HEK293 (cell line): ENCODE measurements at regions not wholly inside any gene's neighbourhood (a gene's known extent, or its start where the extent isn't known, plus 50 kb on each side); places are given as distances from the start of the nearest gene placed in this dataset.

Source experiments
- CTCF ChIA-PET: fragments of 350-600 bp; formaldehyde crosslinking; extraction: SDS; loops from one replicate; lab custom pipeline; 2021; ENCODE audit warnings: antibody characterized with exemption; lab: Yijun Ruan, JAX
- POLR2A ChIA-PET: fragments of 300-600 bp; formaldehyde crosslinking; extraction: SDS; loops from one replicate; lab custom pipeline; 2020; ENCODE audit warnings: antibody characterized with exemption, inconsistent platforms; lab: Yijun Ruan, JAX
- H3K27ac ChIP-seq: fragments of 200-500 bp; sonication (Bioruptor generic); 2 replicates; pipeline ENCODE4 v1.5.1; 2014; ENCODE audit warnings: low read depth, low read length, control low read depth, inconsistent platforms; ENCODE audit errors: extremely low read depth
- H3K36me3 ChIP-seq, 2 experiments: fragments of 200-500 bp in 1 of 2; sonication (Bioruptor generic) in 1 of 2; 1 replicate in 1 of 2; 2 replicates in 1 of 2; pipeline ENCODE4 v1.5.1; 2014 to 2017; ENCODE audit warnings: inconsistent platforms in 2 of 2, low read length in 2 of 2; ENCODE audit not compliant: control insufficient read depth in 2 of 2, insufficient read depth in 1 of 2
- H3K4me1 ChIP-seq: fragments of 200-500 bp; sonication (Bioruptor generic); 2 replicates; pipeline ENCODE4 v1.5.1; 2014; ENCODE audit warnings: mild to moderate bottlenecking, low read length, inconsistent platforms; ENCODE audit not compliant: control insufficient read depth, insufficient read depth
- H3K4me3 ChIP-seq: 2 replicates; pipeline ENCODE4 v1.5.1; 2011; ENCODE audit warnings: low read depth, mild to moderate bottlenecking, control low read depth, low read length, moderate library complexity
- H3K9me3 ChIP-seq: fragments of 200-500 bp; sonication (Bioruptor generic); 2 replicates; pipeline ENCODE4 v1.5.1; 2014; ENCODE audit warnings: low read depth, low read length, inconsistent platforms; ENCODE audit not compliant: control insufficient read depth, insufficient read depth
- BCL6B ChIP-seq: fragments of 450-650 bp; formaldehyde crosslinking; IDR thresholded peaks from 2 replicates; pipeline ENCODE4 v1.5.1; 2017; ENCODE audit warnings: missing biosample characterization, missing genetic modification characterization
- FEZF1 ChIP-seq: fragments of 450-650 bp; formaldehyde crosslinking; IDR thresholded peaks from 2 replicates; pipeline ENCODE4 v1.5.1; 2016; ENCODE audit warnings: missing biosample characterization, missing genetic modification characterization
- INSM2 ChIP-seq: fragments of 450-650 bp; formaldehyde crosslinking; IDR thresholded peaks from 2 replicates; pipeline ENCODE4 v1.5.1; 2016; ENCODE audit warnings: missing biosample characterization, missing genetic modification characterization
- KLF16 ChIP-seq: fragments of 450-650 bp; formaldehyde crosslinking; IDR thresholded peaks from 2 replicates; pipeline ENCODE4 v1.5.1; 2017; ENCODE audit warnings: missing biosample characterization, missing genetic modification characterization
- KLF7 ChIP-seq: fragments of 450-650 bp; formaldehyde crosslinking; IDR thresholded peaks from 2 replicates; pipeline ENCODE4 v1.5.1; 2016; ENCODE audit warnings: missing biosample characterization, missing genetic modification characterization, borderline replicate concordance
- OSR2 ChIP-seq: fragments of 450-650 bp; formaldehyde crosslinking; IDR thresholded peaks from 2 replicates; pipeline ENCODE4 v1.5.1; 2016; ENCODE audit warnings: missing biosample characterization, missing genetic modification characterization
- SCRT2 ChIP-seq: fragments of 450-650 bp; formaldehyde crosslinking; IDR thresholded peaks from 2 replicates; pipeline ENCODE4 v1.5.1; 2016; ENCODE audit warnings: missing biosample characterization, missing genetic modification characterization
- SP3 ChIP-seq: fragments of 450-650 bp; formaldehyde crosslinking; IDR thresholded peaks from 2 replicates; pipeline ENCODE4 v1.5.1; 2016; ENCODE audit warnings: missing biosample characterization, missing genetic modification characterization
- ZBTB48 ChIP-seq: fragments of 450-650 bp; formaldehyde crosslinking; IDR thresholded peaks from 2 replicates; pipeline ENCODE4 v1.5.1; 2016; ENCODE audit warnings: missing biosample characterization, missing genetic modification characterization
- ZNF140 ChIP-seq: fragments of 450-650 bp; formaldehyde crosslinking; IDR thresholded peaks from 2 replicates; pipeline ENCODE4 v1.5.1; 2016; ENCODE audit warnings: missing biosample characterization, missing genetic modification characterization
- ZNF155 ChIP-seq: fragments of 450-650 bp; formaldehyde crosslinking; IDR thresholded peaks from 2 replicates; pipeline ENCODE4 v1.5.1; 2016; ENCODE audit warnings: missing biosample characterization, missing genetic modification characterization
- ZNF239 ChIP-seq: fragments of 450-650 bp; formaldehyde crosslinking; IDR thresholded peaks from 2 replicates; pipeline ENCODE4 v1.5.1; 2016; ENCODE audit warnings: missing biosample characterization, missing genetic modification characterization
- ZNF280D ChIP-seq: fragments of 450-650 bp; formaldehyde crosslinking; IDR thresholded peaks from 2 replicates; pipeline ENCODE4 v1.5.1; 2016; ENCODE audit warnings: missing biosample characterization, missing genetic modification characterization
- ZNF37A ChIP-seq: fragments of 450-650 bp; IDR thresholded peaks from 2 replicates; pipeline ENCODE4 v1.5.1; 2018; ENCODE audit warnings: missing biosample characterization, missing genetic modification characterization
- ZNF423 ChIP-seq: fragments of 450-650 bp; formaldehyde crosslinking; IDR thresholded peaks from 2 replicates; pipeline ENCODE4 v1.5.1; 2016; ENCODE audit warnings: missing biosample characterization, missing genetic modification characterization
- ZNF433 ChIP-seq: fragments of 450-650 bp; formaldehyde crosslinking; IDR thresholded peaks from 2 replicates; pipeline ENCODE4 v1.5.1; 2016; ENCODE audit warnings: missing biosample characterization, missing genetic modification characterization, low read depth
- ZNF530 ChIP-seq: fragments of 450-650 bp; formaldehyde crosslinking; IDR thresholded peaks from 2 replicates; pipeline ENCODE4 v1.5.1; 2016; ENCODE audit warnings: low read depth, missing biosample characterization, missing genetic modification characterization
- ZNF558 ChIP-seq: fragments of 450-650 bp; formaldehyde crosslinking; IDR thresholded peaks from 2 replicates; pipeline ENCODE4 v1.5.1; 2016; ENCODE audit warnings: missing biosample characterization, missing genetic modification characterization
- ZNF600 ChIP-seq: fragments of 450-650 bp; formaldehyde crosslinking; IDR thresholded peaks from 2 replicates; pipeline ENCODE4 v1.5.1; 2016; ENCODE audit warnings: missing biosample characterization, missing genetic modification characterization
- ZNF645 ChIP-seq: fragments of 450-650 bp; formaldehyde crosslinking; IDR thresholded peaks from 2 replicates; pipeline ENCODE4; 2016; ENCODE audit warnings: missing biosample characterization, missing genetic modification characterization
- ZNF658 ChIP-seq: fragments of 450-650 bp; formaldehyde crosslinking; IDR thresholded peaks from 2 replicates; pipeline ENCODE4; 2016; ENCODE audit warnings: missing biosample characterization, missing genetic modification characterization

- TF ChIP-seq KLF7 (tag by site-specific recombination) (no peak), ZNF645 (tag by site-specific recombination) (no peak), SCRT2 (tag by site-specific recombination) (no peak), INSM2 (no peak), ZNF155 (no peak), ZNF433 (tag by site-specific recombination) (no peak), KLF16 (no peak), ZNF558 (tag by site-specific recombination) (no peak), BCL6B (no peak), ZNF239 (tag by site-specific recombination) (no peak)
Observed at GRCh38 chr3:8286086-8286485, 215.5 kb upstream of the LMCD1 start (continued).

GRCh38 chr3:8286749-8287148 lies 214.9 kb upstream of the LMCD1 start:
- no peaks in the 10 kb centered on the region for H3K9me3 ChIP-seq
- TF ChIP-seq OSR2 (no peak), SP3 (no peak), ZNF645 (tag by site-specific recombination) (no peak), KLF16 (no peak), FEZF1 (tag by site-specific recombination) (no peak), ZBTB48 (tag by site-specific recombination) (no peak), ZNF140 (tag by site-specific recombination) (no peak), ZNF658 (tag by site-specific recombination) (no peak), ZNF423 (tag by site-specific recombination) (no peak), ZNF37A (no peak), ZNF280D (tag by site-specific recombination) (no peak), ZNF530 (tag by site-specific recombination) (no peak), ZNF600 (tag by site-specific recombination) (no peak)
- no peak overlapping the region for H3K4me3 ChIP-seq
- ChIA-PET POLR2A (no interaction called here), CTCF (interaction anchor here (0.6 to 3.7 kb wide), 4 partner anchors 15 to 132 kb away, joined by 3 to 13 read pairs (median 5); no protein-coding TSS in a partner anchor)
- no peaks in the 10 kb centered on the region for H3K4me1 ChIP-seq
- no peak overlapping the region for H3K27ac ChIP-seq
- no peaks in the 10 kb centered on the region for H3K36me3 ChIP-seq
